ENCODE measurements at regions not wholly inside any gene's neighbourhood (a gene's known extent, or its start where the extent isn't known, plus 50 kb on each side); places are given as distances from the start of the nearest gene placed in this dataset.

DNA sequence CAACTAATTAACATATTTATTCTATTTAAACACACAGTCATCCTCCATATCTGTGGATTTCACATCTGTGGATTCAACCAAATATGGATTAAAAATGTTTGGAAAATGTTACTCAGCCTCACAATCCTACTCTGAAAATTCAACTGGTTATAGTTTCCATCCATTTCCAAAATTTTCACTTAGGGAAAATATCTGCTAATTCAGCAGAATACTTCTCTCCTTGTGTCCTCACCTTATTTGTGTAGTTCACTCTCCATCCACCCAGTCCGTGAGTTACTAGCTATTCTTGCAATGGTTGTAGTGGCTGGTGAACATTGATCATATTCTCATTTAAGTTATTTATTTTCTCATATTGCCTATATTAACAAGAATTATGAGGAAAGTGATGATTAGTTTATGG lies 77.6 kb upstream of the PRKCQ start:
- H3K4me3 ChIP-seq (ENCODE audit: low read length in 2 of 2) = no peak overlapping the region
- H3K27ac ChIP-seq (ENCODE audit: low read length) = no peak overlapping the region
- no peak overlapping the region for H3K9ac ChIP-seq (ENCODE audit: low read length in 2 of 2)
- H3K4me1 ChIP-seq (ENCODE audit: control insufficient read depth, insufficient read depth, low read length) = no peaks in the 10 kb centered on the region
- peaks cover 0 to 3% of the 10 kb centered on the region in 2 donors for H3K27me3 ChIP-seq (ENCODE audit: control insufficient read depth in 1 of 2, insufficient read depth in 2 of 2, low read length in 2 of 2)
- peaks cover 0 to 4% of the 10 kb centered on the region in 2 donors for H3K9me3 ChIP-seq (ENCODE audit: control insufficient read depth in 2 of 2, low read length in 2 of 2)
- no peaks in the 10 kb centered on the region for H3K36me3 ChIP-seq (ENCODE audit: control insufficient read depth in 2 of 2, insufficient read depth in 2 of 2, low read length in 2 of 2)

DNA sequence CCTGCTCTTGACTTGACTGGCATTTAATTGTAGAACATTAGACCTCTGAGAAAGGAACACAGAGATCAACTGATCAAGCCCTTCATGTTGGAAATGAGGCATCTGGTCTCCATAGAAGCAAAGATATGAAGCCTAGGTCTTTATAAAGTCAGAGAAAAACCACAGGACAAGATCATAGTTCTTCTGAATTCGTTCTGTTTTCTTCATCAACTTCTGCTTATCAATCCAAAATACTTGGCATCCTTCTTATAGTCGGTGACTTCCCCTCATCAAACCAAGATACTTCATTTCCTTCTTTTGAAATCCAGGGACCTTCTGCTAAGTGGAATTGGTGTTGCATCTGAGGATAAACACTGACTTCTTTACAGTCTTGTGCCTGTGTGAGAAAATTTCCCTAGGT lies 77.1 kb upstream of the PRKCQ start:
- H3K27ac ChIP-seq (ENCODE audit: low read length) = no peak overlapping the region
- peaks cover 0 to 3% of the 10 kb centered on the region in 2 donors for H3K27me3 ChIP-seq (ENCODE audit: control insufficient read depth in 1 of 2, insufficient read depth in 2 of 2, low read length in 2 of 2)
- no peaks in the 10 kb centered on the region for H3K36me3 ChIP-seq (ENCODE audit: control insufficient read depth in 2 of 2, insufficient read depth in 2 of 2, low read length in 2 of 2)
- H3K4me3 ChIP-seq (ENCODE audit: low read length in 2 of 2) = no peak overlapping the region
- no peaks in the 10 kb centered on the region for H3K4me1 ChIP-seq (ENCODE audit: control insufficient read depth, insufficient read depth, low read length)
- H3K9me3 ChIP-seq (ENCODE audit: control insufficient read depth in 2 of 2, low read length in 2 of 2) = peaks cover 0 to 4% of the 10 kb centered on the region in 2 donors
- H3K9ac ChIP-seq (ENCODE audit: low read length in 2 of 2) = no peak overlapping the region

DNA sequence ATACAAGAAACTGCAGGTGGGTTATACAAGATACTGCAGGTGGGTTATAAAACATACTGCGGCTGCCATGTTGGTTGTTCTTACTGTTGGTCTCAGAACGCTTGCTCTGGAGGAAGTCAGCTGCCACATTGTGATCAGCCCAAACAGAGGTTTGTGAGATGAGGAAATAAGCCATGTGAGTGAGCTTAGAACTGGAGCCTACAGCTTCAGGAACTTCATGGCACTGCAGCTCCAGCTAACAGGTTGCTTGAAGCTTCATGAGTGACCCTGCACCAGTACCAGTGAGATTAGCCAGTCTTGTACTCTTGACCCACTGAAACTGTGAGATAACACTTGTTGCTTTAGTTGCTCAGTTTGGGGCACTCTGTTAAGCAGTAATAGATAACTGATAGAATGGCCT lies 74.5 kb upstream of the PRKCQ start:
- H3K4me1 ChIP-seq (ENCODE audit: control insufficient read depth, insufficient read depth, low read length) = no peaks in the 10 kb centered on the region
- no peaks in the 10 kb centered on the region for H3K36me3 ChIP-seq (ENCODE audit: control insufficient read depth in 2 of 2, insufficient read depth in 2 of 2, low read length in 2 of 2)
- H3K27me3 ChIP-seq (ENCODE audit: control insufficient read depth in 1 of 2, insufficient read depth in 2 of 2, low read length in 2 of 2) = peaks cover 2 to 3% of the 10 kb centered on the region in 2 donors
- H3K27ac ChIP-seq (ENCODE audit: low read length) = no peak overlapping the region
- no peak overlapping the region for H3K9ac ChIP-seq (ENCODE audit: low read length in 2 of 2)
- H3K4me3 ChIP-seq (ENCODE audit: low read length in 2 of 2) = no peak overlapping the region
- H3K9me3 ChIP-seq (ENCODE audit: control insufficient read depth in 2 of 2, low read length in 2 of 2) = peaks cover 0 to 4% of the 10 kb centered on the region in 2 donors

DNA sequence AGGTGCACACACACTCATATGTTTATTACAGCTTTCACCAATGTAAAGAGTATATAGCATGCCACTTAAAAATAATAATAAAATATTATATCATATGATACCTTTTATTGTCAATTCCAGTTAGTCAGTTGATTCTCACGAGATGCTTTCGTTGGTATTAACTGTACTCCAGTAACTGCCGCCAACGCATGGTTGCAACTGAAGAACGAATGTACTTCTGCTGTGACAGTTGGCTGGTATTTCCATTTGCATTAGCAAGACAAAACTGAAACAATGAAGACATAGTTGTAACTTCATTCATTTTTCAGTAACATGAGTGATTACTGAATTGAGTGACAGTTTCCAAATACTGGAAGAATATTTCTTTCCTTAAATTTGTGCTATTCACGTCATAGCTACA lies 70.5 kb upstream of the PRKCQ start:
- Histone ChIP-seq H3K27ac (ENCODE audit: low read length) (no peak overlapping the region), H3K4me1 (ENCODE audit: control insufficient read depth, insufficient read depth, low read length) (no peaks in the 10 kb centered on the region), H3K36me3 (ENCODE audit: control insufficient read depth in 2 of 2, insufficient read depth in 2 of 2, low read length in 2 of 2) (no peaks in the 10 kb centered on the region), H3K27me3 (ENCODE audit: control insufficient read depth in 1 of 2, insufficient read depth in 2 of 2, low read length in 2 of 2) (peaks cover 3 to 12% of the 10 kb centered on the region in 2 donors), H3K9me3 (ENCODE audit: control insufficient read depth in 2 of 2, low read length in 2 of 2) (no peaks in the 10 kb centered on the region), H3K9ac (ENCODE audit: low read length in 2 of 2) (no peak overlapping the region), H3K4me3 (ENCODE audit: low read length in 2 of 2) (no peak overlapping the region)

DNA sequence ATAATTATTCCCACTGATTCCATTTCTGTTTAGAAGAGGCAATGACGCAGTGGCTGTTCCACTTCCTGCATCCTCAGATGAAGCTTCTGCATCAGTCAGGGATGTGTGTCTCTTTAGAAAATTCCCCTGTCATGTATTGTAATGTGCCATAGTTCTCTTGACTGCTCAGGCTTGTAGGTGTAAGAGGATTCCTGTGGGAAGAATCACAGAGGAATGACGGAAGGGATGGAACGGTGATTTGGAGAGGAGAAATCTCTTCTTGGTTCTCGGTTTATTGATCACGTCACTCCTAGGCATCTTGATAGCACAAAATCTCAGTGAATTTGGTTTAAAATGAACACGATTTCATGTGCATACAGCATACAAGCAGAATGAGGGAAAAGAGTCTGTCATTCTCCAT lies 69.8 kb upstream of the PRKCQ start:
- peaks cover 2 to 12% of the 10 kb centered on the region in 2 donors for H3K27me3 ChIP-seq (ENCODE audit: control insufficient read depth in 1 of 2, insufficient read depth in 2 of 2, low read length in 2 of 2)
- H3K9ac ChIP-seq (ENCODE audit: low read length in 2 of 2) = no peak overlapping the region
- no peaks in the 10 kb centered on the region for H3K4me1 ChIP-seq (ENCODE audit: control insufficient read depth, insufficient read depth, low read length)
- no peak overlapping the region for H3K4me3 ChIP-seq (ENCODE audit: low read length in 2 of 2)
- H3K9me3 ChIP-seq (ENCODE audit: control insufficient read depth in 2 of 2, low read length in 2 of 2) = no peaks in the 10 kb centered on the region
- H3K36me3 ChIP-seq (ENCODE audit: control insufficient read depth in 2 of 2, insufficient read depth in 2 of 2, low read length in 2 of 2) = no peaks in the 10 kb centered on the region
- H3K27ac ChIP-seq (ENCODE audit: low read length) = no peak overlapping the region

DNA sequence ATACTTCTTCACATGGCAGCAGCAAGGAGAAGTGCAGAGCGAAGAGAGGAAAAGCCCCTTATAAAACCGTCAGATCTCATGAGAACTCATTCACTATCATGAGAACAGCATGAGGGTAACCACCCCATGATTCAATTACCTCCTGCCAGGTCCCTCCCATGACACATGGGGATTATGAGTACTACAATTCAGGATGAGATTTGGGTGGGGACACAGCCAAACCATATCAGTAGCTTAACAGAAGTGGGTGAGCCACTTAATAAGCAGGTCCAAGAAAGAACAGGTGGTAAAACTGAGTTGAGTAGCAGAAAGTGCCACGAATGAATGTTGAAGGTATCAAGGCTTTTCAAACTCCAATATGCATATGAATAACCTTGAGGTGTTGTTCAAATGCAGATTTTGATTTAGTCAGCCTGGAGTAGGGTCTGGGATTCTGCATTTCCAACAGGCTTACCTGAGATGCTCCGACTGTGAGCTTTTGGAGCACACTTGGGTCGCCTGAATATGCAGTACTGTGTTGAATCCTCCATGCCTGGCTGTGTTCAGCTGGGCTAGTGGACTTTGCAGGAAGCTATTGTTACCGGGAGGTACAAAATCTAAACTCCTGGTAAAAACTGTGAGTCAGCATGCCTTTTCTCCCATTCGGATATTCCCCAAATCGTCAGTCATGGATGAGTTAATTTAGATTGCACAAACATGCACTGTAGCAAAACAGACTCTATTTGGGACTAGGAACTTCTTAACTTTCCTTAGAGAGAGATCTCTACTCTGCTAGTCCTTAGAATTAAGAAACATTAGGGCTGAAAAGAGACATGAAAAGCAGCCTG lies 69.0 kb upstream of the PRKCQ start:
- Histone ChIP-seq H3K27me3 (ENCODE audit: control insufficient read depth in 1 of 2, insufficient read depth in 2 of 2, low read length in 2 of 2) (peaks cover 4 to 12% of the 10 kb centered on the region in 2 donors), H3K4me3 (ENCODE audit: low read length in 2 of 2) (no peak overlapping the region), H3K4me1 (ENCODE audit: control insufficient read depth, insufficient read depth, low read length) (no peaks in the 10 kb centered on the region), H3K9me3 (ENCODE audit: control insufficient read depth in 2 of 2, low read length in 2 of 2) (no peaks in the 10 kb centered on the region), H3K27ac (ENCODE audit: low read length) (no peak overlapping the region), H3K36me3 (ENCODE audit: control insufficient read depth in 2 of 2, insufficient read depth in 2 of 2, low read length in 2 of 2) (no peaks in the 10 kb centered on the region), H3K9ac (ENCODE audit: low read length in 2 of 2) (no peak overlapping the region)

DNA sequence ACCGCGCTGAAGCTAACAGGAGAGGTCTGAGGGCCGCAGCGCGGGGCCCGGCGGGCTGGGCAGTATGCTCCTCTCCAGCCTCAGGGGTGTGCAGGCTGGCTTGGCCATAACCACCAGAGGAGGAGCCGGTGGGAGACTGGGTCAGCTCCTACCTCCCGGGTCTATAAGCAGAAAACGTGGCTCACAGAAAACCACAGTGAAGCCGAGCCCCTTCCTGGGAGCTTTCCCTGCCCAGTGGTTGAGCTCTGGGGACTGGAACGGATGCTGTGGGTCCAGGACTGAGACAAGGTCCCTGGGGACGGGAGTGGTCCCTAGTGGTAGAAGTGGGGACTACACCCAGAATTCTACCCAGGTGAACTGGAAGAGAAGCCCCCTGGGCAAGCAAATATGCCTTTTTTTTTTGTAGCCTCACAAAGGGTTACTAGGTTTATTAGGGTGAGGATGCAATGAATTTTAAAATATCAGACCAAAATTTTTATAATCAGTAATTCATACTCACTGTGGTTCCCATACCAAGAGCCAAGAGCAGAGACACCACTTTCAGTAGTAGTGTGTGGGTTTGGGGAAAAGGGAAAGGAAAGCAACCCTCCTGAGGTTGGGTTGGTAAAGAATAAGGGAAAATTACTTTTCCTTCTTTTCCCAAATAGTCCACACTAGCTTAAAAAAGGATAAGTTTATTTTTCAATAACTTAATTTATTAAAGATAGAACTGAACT lies 67.9 kb upstream of the PRKCQ start:
- Histone ChIP-seq H3K36me3 (ENCODE audit: control insufficient read depth in 2 of 2, insufficient read depth in 2 of 2, low read length in 2 of 2) (no peaks in the 10 kb centered on the region), H3K4me3 (ENCODE audit: low read length in 2 of 2) (no peak overlapping the region), H3K9ac (ENCODE audit: low read length in 2 of 2) (no peak overlapping the region), H3K27ac (ENCODE audit: low read length) (no peak overlapping the region), H3K27me3 (ENCODE audit: control insufficient read depth in 1 of 2, insufficient read depth in 2 of 2, low read length in 2 of 2) (peaks cover 4 to 12% of the 10 kb centered on the region in 2 donors), H3K4me1 (ENCODE audit: control insufficient read depth, insufficient read depth, low read length) (no peaks in the 10 kb centered on the region), H3K9me3 (ENCODE audit: control insufficient read depth in 2 of 2, low read length in 2 of 2) (no peaks in the 10 kb centered on the region)

DNA sequence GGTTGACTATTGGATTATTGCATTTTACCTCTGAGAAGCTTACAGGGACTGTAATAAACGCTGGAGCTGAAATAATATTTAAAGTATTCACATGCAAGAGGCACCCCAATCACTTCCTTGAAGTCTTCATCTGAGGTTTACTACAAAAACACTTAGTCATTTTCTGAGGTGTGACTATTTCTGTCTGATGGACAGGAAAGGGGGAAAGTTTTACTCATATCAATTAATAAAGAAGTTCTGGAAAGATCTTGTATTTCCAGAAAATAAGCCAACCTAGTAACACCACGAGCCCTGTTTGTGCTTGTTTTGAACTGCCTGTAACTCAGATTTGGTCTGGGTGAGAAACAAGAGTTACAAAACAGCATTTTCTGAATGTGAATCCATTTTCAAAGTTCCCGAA lies 63.9 kb upstream of the PRKCQ start:
- H3K9me3 ChIP-seq (ENCODE audit: control insufficient read depth in 2 of 2, low read length in 2 of 2) = no peaks in the 10 kb centered on the region
- no peaks in the 10 kb centered on the region for H3K4me1 ChIP-seq (ENCODE audit: control insufficient read depth, insufficient read depth, low read length)
- H3K9ac ChIP-seq (ENCODE audit: low read length in 2 of 2) = no peak overlapping the region
- H3K27me3 ChIP-seq (ENCODE audit: control insufficient read depth in 1 of 2, insufficient read depth in 2 of 2, low read length in 2 of 2) = peaks cover 4 to 10% of the 10 kb centered on the region in 2 donors
- no peaks in the 10 kb centered on the region for H3K36me3 ChIP-seq (ENCODE audit: control insufficient read depth in 2 of 2, insufficient read depth in 2 of 2, low read length in 2 of 2)
- H3K27ac ChIP-seq (ENCODE audit: low read length) = no peak overlapping the region
- no peak overlapping the region for H3K4me3 ChIP-seq (ENCODE audit: low read length in 2 of 2)

DNA sequence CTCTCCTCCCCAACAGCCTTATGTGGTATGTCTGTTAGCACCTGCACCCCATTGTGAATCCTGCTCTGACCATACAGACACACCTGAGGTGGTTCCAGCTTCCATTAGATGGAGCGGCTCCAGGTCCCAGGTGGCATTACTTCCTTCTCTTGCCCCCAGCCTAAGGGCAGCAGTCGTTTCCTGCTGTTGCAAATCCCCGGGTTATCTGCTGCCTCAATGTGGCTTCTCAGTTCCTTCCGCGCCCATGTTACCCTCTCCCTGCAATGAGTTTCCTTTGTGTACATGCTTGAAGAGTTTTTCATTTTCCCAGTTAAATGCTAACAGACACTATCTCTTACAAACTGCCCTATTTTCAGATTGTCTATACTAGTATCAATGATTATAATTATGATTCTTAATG lies 62.8 kb upstream of the PRKCQ start:
- no peak overlapping the region for H3K27ac ChIP-seq (ENCODE audit: low read length)
- peaks cover 4 to 7% of the 10 kb centered on the region in 2 donors for H3K27me3 ChIP-seq (ENCODE audit: control insufficient read depth in 1 of 2, insufficient read depth in 2 of 2, low read length in 2 of 2)
- H3K36me3 ChIP-seq (ENCODE audit: control insufficient read depth in 2 of 2, insufficient read depth in 2 of 2, low read length in 2 of 2) = no peaks in the 10 kb centered on the region
- no peak overlapping the region for H3K9ac ChIP-seq (ENCODE audit: low read length in 2 of 2)
- no peaks in the 10 kb centered on the region for H3K9me3 ChIP-seq (ENCODE audit: control insufficient read depth in 2 of 2, low read length in 2 of 2)
- no peak overlapping the region for H3K4me3 ChIP-seq (ENCODE audit: low read length in 2 of 2)
- no peaks in the 10 kb centered on the region for H3K4me1 ChIP-seq (ENCODE audit: control insufficient read depth, insufficient read depth, low read length)

DNA sequence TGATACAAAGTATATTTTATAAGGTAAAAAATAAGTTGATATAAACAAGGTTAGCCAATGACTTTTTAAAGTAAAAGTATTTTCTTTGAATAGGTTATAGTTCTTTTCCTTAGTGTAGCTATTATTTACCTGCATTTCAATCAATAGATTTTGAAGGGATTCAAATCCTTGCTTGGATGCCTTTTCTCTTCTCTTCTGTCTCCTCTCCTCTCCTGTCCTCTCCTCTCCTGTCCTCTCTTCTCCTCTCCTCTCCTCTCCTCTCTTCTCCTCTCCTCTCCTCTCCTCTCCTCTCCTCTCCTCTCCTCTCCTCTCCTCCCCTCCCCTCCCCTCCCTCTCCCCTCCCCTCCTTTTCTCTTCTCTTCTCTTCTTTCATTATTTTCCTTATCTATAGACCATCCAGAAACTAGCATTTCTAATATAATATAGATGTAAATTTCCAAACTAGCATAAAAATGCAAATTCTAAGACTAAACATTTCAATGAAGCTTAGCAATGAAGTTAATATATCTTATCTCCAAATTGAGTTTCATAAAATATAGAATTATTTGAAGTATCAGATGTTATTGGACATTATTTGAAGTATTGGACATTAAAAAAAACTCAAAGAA lies 60.5 kb upstream of the PRKCQ start:
- H3K9ac ChIP-seq (ENCODE audit: low read length in 2 of 2) = no peak overlapping the region

More for the DNA sequence above, 60.5 kb upstream of the PRKCQ start:
- Histone ChIP-seq H3K4me3 (ENCODE audit: low read length in 2 of 2) (no peak overlapping the region), H3K4me1 (ENCODE audit: control insufficient read depth, insufficient read depth, low read length) (no peaks in the 10 kb centered on the region), H3K27me3 (ENCODE audit: control insufficient read depth in 1 of 2, insufficient read depth in 2 of 2, low read length in 2 of 2) (peaks cover 0 to 6% of the 10 kb centered on the region in 2 donors), H3K27ac (ENCODE audit: low read length) (no peak overlapping the region), H3K9me3 (ENCODE audit: control insufficient read depth in 2 of 2, low read length in 2 of 2) (no peaks in the 10 kb centered on the region), H3K36me3 (ENCODE audit: control insufficient read depth in 2 of 2, insufficient read depth in 2 of 2, low read length in 2 of 2) (no peaks in the 10 kb centered on the region)
